Testis (tissue), 2 donors: ENCODE measurements at regions not wholly inside any gene's neighbourhood (a gene's known extent, or its start where the extent isn't known, plus 50 kb on each side); places are given as distances from the start of the nearest gene placed in this dataset.

ENCODE experiments used
- POLR2A ChIP-seq: fragments of 450-650 bp; IDR thresholded peaks from one replicate; pipeline ENCODE4 v1.6.1; 2017; ENCODE audit warnings: antibody characterized with exemption, mild to moderate bottlenecking, moderate library complexity
- TF ChIP-seq, protein P1 (sequence below), 3 experiments: fragments of 450-650 bp in 2 of 3; fragments of 200-600 bp in 1 of 3; sonication (generic) in 1 of 3; IDR thresholded peaks; one replicate each; pipeline ENCODE4 v1.5.1; 2016 to 2019; ENCODE audit warnings: antibody characterized with exemption in 3 of 3, mild to moderate bottlenecking in 2 of 3, moderate library complexity in 1 of 3

DNA sequence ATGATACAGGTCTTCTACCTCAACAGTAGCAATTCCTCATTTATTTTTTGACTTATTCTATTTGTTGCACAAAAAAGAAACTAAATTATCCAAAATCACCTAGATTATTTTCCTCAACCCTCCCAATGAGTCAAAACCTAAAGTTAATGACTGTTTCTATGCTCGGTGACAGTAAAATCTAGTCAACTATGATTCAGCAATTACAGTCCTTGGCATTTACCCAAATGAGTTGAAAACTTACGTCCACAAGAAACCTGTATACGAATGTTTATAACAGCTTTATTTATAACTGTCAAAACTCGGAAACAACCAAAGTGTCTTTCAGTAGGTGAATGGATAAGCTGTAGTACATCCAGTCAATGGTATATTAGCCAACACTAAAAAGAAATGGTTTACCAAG is 439.3 kb downstream of the CBLN2 start:
- TF ChIP-seq, protein P1, sequence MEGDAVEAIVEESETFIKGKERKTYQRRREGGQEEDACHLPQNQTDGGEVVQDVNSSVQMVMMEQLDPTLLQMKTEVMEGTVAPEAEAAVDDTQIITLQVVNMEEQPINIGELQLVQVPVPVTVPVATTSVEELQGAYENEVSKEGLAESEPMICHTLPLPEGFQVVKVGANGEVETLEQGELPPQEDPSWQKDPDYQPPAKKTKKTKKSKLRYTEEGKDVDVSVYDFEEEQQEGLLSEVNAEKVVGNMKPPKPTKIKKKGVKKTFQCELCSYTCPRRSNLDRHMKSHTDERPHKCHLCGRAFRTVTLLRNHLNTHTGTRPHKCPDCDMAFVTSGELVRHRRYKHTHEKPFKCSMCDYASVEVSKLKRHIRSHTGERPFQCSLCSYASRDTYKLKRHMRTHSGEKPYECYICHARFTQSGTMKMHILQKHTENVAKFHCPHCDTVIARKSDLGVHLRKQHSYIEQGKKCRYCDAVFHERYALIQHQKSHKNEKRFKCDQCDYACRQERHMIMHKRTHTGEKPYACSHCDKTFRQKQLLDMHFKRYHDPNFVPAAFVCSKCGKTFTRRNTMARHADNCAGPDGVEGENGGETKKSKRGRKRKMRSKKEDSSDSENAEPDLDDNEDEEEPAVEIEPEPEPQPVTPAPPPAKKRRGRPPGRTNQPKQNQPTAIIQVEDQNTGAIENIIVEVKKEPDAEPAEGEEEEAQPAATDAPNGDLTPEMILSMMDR (IDR thresholded peaks at IDR 0.05), result no peak
- TF ChIP-seq POLR2A, result no peak
